WTC11 (cell line): ENCODE measurements at regions not wholly inside any gene's neighbourhood (a gene's known extent, or its start where the extent isn't known, plus 50 kb on each side); places are given as distances from the start of the nearest gene placed in this dataset.

Experiments used
- CREB1 ChIP-seq: sonication (generic); formaldehyde crosslinking; IDR thresholded peaks from 2 replicates; pipeline ENCODE4 v1.8.0; 2023; ENCODE audit warnings: mild to moderate bottlenecking, missing genetic modification reagents
- NFYB ChIP-seq: sonication (generic); formaldehyde crosslinking; conservative IDR thresholded peaks from 2 replicates; pipeline ENCODE4 v1.8.0; 2022; ENCODE audit warnings: low read depth, missing genetic modification reagents
- TCF7 ChIP-seq: sonication (generic); formaldehyde crosslinking; IDR thresholded peaks from 2 replicates; pipeline ENCODE4 v1.8.0; 2022; ENCODE audit warnings: mild to moderate bottlenecking, low read depth, missing genetic modification reagents, moderate library complexity
- TF ChIP-seq, protein P1 (sequence below): fragments of 200-600 bp; IDR thresholded peaks from 2 replicates; pipeline ENCODE4 v1.8.0; 2022; ENCODE audit warnings: antibody characterized with exemption
- TF ChIP-seq, protein P2 (sequence below): fragments of 250-450 bp; sonication (Bioruptor Pico); IDR thresholded peaks from 2 replicates; pipeline ENCODE4 v2.1.2; 2022; ENCODE audit warnings: mild to moderate bottlenecking, moderate library complexity
- TF ChIP-seq, protein P3 (sequence below): fragments of 250-450 bp; sonication (Bioruptor Pico); IDR thresholded peaks from 2 replicates; pipeline ENCODE4 v1.9.0; 2021; ENCODE audit warnings: mild to moderate bottlenecking, borderline replicate concordance

DNA sequence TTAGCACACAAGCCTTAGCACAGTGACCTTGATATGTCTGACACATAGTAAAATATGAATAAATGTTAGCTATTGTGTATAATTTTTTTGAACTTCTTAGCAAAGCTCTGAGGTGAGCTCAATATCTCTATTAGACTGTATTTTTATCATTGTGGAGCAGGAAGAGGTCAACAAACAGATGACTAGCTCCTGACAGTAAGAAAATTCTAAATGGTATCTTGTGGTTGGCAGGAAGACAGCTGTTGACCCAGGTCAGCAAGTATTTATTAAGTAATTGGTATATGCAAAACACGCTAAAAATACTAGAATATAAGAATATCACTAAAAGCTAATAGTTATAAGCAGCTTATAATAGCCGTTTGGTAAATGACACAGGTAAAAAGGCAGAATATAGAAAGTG, 77.5 kb upstream of the MARCKS start:
- TF ChIP-seq, protein P1, sequence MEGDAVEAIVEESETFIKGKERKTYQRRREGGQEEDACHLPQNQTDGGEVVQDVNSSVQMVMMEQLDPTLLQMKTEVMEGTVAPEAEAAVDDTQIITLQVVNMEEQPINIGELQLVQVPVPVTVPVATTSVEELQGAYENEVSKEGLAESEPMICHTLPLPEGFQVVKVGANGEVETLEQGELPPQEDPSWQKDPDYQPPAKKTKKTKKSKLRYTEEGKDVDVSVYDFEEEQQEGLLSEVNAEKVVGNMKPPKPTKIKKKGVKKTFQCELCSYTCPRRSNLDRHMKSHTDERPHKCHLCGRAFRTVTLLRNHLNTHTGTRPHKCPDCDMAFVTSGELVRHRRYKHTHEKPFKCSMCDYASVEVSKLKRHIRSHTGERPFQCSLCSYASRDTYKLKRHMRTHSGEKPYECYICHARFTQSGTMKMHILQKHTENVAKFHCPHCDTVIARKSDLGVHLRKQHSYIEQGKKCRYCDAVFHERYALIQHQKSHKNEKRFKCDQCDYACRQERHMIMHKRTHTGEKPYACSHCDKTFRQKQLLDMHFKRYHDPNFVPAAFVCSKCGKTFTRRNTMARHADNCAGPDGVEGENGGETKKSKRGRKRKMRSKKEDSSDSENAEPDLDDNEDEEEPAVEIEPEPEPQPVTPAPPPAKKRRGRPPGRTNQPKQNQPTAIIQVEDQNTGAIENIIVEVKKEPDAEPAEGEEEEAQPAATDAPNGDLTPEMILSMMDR: no peak
- TF ChIP-seq, protein P2, sequence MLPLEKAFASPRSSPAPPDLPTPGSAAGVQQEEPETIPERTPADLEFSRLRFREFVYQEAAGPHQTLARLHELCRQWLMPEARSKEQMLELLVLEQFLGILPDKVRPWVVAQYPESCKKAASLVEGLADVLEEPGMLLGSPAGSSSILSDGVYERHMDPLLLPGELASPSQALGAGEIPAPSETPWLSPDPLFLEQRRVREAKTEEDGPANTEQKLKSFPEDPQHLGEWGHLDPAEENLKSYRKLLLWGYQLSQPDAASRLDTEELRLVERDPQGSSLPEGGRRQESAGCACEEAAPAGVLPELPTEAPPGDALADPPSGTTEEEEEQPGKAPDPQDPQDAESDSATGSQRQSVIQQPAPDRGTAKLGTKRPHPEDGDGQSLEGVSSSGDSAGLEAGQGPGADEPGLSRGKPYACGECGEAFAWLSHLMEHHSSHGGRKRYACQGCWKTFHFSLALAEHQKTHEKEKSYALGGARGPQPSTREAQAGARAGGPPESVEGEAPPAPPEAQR: no peak
- no peak for TF ChIP-seq NFYB
- TF ChIP-seq TCF7: no peak
- TF ChIP-seq, protein P3, sequence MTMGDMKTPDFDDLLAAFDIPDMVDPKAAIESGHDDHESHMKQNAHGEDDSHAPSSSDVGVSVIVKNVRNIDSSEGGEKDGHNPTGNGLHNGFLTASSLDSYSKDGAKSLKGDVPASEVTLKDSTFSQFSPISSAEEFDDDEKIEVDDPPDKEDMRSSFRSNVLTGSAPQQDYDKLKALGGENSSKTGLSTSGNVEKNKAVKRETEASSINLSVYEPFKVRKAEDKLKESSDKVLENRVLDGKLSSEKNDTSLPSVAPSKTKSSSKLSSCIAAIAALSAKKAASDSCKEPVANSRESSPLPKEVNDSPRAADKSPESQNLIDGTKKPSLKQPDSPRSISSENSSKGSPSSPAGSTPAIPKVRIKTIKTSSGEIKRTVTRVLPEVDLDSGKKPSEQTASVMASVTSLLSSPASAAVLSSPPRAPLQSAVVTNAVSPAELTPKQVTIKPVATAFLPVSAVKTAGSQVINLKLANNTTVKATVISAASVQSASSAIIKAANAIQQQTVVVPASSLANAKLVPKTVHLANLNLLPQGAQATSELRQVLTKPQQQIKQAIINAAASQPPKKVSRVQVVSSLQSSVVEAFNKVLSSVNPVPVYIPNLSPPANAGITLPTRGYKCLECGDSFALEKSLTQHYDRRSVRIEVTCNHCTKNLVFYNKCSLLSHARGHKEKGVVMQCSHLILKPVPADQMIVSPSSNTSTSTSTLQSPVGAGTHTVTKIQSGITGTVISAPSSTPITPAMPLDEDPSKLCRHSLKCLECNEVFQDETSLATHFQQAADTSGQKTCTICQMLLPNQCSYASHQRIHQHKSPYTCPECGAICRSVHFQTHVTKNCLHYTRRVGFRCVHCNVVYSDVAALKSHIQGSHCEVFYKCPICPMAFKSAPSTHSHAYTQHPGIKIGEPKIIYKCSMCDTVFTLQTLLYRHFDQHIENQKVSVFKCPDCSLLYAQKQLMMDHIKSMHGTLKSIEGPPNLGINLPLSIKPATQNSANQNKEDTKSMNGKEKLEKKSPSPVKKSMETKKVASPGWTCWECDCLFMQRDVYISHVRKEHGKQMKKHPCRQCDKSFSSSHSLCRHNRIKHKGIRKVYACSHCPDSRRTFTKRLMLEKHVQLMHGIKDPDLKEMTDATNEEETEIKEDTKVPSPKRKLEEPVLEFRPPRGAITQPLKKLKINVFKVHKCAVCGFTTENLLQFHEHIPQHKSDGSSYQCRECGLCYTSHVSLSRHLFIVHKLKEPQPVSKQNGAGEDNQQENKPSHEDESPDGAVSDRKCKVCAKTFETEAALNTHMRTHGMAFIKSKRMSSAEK (CRISPR knock-in tag): no peak
- no peak for TF ChIP-seq CREB1
